NCI-H1105 treated with DMSO at 0.1 percent for 48 hours (cell line): ENCODE measurements at regions not wholly inside any gene's neighbourhood (a gene's known extent, or its start where the extent isn't known, plus 50 kb on each side); places are given as distances from the start of the nearest gene placed in this dataset.
"Not testable (repeated sequence)": the region's sequence is repeated elsewhere in the genome, so short reads cannot be mapped to it uniquely, and the experiment has no call there.

Experiments
- DNase-seq: peaks from one replicate; lab custom pipeline; 2025; lab: John Stamatoyannopoulos, UW

DNA sequence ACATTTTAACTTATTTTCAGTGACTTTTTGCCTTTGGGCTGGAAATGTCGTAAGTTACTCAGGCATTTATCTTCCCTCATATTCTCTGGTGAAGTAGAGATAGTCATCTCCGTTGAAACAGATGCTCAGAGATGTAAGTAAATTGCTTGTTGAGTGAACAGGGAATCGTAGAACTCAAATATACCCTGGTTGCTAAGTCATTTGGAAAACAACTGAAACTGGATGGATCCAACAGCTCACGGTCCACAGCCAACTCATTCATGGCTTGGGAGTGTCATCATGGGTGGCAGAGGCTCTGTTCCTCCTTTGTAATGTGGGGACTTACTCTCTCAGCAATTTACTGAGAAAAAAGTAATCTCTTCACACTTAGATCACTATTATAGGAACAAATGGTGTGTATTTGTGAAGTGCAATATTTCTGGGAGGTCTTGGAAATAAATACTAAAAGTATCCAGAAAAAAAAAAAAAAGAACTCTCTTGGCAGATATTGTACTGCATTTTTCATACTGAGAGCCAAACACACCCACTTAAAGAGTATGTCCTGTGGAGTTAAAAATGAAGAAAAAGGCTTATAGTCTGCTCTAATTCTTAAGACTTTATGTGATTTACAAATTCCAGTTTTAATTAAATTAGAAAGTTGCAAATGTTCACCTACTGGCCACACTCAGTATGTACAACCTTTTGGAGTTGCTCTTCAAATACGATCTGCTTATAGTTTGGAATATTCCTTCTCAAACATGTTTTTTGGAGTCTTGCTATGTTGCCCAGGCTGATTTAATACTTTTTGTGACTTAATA lies 107.4 kb downstream of the LEPR start:
- DNase-seq, result no peak

DNA sequence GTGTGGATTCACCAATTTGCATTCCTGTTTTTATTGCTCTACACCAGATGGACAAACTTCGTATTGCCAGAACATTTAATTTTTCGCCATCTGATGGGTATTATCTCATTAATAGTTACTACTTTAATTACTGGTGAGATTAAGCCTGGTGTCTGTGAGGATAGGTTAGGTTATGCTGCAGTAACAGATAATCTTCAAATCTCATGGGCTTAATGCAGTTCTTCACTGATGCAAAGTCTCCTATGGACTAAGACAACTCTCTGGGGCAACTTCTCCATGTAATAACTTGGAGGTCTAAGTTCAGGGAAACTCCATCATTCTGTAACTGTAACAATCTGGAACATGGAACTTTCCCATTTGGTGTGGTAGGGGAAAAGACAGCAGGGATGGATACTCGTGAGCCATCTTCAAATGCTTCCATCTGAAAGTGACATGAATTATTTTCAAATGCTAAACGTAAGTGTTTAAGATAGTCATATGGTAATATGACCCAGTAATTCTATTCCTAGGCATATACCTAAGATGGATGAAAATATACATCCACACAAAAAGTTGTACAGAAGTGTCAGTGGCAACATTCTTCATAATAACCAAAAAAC lies 111.6 kb downstream of the LEPR start:
- no peak for DNase-seq

DNA sequence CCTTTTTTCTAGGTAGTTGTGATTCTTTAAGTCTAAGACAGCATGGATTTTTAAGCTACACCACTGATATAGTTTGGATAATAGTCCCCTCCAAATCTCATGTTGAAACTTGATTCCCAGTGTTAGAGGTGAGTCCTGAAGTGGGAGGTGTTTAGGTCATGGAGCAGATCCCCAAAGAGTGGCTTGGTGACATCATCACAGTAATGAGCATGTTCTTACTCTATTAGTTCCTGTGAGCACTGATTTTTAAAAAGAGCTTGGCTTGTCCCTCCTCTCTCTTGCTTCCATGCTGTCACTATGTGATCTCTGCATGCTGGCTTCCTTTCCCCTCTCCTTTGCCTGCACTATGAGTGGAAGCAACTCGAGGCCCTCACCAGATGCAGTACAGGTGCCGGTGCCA lies 115.5 kb downstream of the LEPR start:
- no peak for DNase-seq

DNA sequence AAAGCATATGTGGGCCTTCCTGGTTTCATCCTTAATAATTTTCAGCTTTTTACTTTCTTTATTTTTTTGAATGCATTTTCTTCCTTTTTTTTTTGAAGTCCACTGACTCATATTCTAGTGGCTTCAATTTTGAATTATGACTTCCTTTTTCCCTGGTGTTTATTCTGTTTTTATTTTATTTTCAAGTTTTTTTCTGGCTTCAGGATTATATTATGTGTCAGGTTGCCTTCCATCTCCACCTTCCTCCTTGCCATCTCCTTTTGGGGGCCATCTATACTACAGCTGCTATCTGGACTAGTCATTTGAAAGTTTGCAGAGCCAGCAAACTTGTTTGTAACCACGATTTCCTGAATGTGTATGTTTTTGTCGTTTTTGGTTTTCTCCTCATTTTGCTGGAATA lies 117.6 kb downstream of the LEPR start:
- DNase-seq, result no peak

DNA sequence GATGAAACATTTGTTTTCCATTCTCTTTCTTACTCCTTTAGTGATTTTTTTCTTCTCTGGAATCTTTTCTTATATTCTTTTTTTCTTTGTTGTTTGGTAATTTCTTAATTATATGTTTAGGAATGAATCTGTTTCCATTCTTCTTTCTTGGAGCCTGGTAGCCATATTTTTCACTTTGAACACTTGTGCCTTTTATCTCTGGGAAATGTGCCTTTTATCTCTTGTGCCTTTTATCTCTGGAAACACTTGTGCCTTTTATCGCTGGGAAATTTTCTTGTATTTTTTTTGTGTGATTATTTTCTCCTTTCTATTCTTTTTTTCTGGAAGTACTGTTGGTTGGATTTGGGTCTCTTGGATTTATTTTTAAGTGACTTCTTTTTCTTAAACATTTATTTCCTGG lies 118.2 kb downstream of the LEPR start:
- DNase-seq, result no peak

DNA sequence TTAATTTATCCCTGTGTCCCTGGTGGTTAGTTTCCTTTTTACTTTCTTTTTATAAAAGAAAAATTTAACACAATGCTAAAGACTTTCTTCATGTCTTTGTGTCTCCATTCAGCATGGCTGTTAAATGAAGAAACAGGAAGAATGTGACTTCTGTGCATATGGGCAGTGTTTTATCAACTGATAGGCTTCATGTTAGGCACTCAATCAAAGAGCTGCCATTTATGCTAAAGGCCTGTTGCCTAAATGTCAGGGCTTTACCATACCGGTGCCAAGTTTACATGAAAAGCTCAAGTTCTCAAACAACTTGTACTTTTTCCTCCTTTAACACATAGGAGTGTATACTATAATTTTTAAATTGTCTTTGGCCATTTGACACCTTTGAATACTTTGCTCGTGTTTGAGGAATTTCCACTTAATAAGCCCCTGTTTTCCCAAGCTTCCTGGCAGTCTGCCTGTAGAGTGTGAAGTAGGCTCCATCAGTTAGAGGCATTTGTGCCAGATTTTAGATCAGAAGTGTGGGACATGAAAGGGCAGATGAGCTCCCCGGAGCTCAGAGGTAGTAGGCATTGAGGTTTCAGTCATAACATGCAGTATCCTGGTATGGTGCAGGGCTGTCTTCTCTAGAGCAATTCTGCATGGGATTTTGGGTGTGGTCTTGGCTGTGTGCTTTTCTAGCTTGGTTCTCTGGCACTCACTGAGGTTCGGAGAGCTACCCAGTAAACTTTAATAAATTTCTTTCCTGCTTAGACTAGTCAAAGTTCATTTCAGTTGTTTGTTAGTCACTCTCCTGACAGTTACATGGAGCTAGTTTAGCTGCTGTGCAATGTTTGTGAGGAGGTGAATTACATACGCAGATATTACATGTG lies 119.0 kb downstream of the LEPR start:
- DNase-seq, result peak; percentile 48

DNA sequence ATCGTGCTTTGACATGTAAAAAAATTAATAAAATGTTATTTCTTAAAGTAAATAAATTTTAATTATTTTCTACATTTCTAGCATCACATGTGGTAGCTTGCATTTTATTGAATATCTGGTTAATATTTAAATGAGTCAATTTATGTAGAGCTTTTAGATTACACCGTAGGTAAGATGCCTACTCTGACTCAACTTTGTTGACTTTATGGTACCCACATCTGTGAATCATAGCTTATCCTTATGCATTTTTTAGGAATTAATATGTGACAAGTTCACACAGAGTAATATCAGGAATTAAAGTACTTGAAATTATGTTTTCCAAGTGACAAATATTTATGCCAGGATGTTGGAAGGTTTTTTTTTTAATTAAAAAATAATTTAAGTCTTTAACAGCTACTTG lies 120.7 kb downstream of the LEPR start:
- no peak for DNase-seq

DNA sequence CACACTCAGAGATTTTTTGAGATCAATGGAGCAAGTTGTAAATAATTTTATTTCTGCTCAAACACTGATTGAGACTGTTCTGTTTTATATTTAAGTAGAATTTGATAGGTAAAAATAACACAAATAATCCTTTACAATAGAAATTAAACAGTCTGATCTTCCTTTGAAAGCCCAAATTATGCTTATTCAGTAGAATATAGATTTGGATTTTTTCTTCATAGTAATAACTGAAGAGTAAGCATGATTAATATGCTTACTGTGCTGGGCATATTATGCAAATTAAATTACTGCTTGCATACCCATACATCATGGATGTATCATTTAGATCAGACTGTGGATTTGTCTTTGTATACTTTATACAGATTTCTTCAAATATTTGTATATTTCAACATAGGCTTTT lies 121.4 kb downstream of the LEPR start:
- no peak for DNase-seq

DNA sequence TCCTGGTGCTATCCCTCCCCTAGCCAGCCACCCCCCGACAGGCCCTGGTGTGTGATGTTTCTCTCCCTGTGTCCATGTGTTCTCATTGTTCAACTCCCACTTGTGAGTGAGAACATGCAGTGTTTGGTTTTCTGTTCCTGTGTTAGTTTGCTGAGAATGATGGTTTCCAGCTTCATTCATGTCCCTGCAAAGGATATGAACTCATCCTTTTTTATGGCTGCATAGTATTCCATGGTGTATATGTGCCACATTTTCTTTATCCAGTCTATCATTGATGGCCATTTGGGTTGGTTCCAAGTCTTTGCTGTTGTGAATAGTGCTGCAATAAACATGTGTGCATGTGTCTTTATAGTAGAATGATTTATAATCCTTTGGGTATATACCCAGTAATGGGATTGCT lies 122.1 kb downstream of the LEPR start:
- not testable (repeated sequence) for DNase-seq

DNA sequence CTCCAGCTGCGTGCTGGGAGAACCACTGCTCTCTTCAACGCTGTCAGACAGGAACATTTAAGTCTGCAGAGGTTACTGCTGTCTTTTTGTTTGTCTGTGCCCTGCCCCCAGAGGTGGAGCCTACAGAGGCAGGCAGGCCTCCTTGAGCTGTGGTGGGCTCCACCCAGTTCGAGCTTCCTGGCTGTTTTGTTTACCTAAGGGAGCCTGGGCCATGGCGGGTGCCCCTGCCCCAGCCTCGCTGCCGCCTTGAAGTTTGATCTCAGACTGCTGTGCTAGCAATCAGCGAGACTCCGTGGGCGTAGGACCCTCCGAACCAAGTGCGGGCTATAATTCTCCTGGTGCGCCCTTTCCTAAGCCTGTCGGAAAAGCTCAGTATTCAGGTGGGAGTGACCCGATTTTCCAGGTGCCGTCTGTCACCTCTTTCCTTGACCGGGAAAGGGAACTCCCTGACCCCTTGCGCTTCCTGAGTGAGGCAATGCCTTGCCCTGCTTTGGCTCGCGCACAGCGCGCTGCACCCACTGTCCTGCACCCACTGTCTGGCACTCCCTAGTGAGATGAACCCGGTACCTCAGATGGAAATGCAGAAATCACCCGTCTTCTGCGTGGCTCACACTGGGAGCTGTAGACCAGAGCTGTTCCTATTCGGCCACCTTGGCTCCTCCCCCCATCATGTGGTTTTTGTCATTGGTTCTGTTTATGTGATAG lies 130.0 kb downstream of the LEPR start:
- DNase-seq, result not testable (repeated sequence)

DNA sequence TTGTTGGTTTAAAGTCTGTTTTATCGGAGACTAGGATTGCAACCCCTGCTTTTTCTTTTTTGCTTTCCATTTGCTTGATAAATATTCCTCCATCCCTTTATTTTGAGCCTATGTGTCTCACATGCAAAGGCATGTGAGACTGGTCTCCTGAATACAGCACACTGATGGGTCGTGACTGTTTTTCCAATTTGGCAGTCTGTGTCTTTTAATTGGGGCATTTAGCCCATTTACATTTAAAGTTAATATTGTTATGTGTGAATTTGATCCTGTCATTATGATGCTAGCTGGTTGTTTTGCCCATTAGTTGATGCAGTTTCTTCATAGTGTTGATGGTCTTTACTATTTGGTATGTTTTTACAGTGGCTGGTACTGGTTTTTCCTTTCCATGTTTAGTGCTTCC lies 132.0 kb downstream of the LEPR start:
- DNase-seq, result not testable (repeated sequence)

DNA sequence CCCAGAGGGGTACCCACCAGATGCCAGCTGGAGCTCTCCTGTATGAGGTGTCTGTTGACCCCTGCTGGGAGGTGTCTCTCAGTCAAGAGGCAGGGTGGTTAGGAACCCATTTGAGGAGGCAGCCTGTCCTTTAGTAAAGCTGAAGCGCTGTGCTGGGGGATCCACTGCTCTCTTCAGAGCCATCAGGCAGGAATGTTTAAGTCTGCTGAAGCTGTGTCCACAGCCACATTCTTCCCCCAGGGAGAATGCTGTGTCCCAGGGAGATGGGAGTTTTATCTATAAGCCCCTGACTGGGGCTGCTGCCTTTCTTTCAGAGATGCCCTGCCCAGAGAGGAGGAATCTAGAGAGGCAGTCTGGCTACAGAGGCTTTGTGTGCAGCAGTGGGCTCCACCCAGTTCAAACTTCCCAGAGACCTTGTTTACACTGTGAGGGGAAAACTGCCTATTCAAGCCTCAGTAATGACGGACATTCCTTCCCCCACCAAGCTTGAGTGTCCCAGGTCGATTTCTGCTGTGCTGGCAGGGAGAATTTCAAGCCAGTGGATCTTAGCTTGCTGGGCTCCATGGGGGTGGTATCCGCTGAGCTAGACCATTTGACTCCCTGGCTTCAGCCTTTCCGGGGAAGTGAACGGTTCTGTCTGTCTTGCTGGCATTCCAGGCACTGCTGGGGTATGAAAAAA lies 133.8 kb downstream of the LEPR start:
- DNase-seq, result not testable (repeated sequence)

DNA sequence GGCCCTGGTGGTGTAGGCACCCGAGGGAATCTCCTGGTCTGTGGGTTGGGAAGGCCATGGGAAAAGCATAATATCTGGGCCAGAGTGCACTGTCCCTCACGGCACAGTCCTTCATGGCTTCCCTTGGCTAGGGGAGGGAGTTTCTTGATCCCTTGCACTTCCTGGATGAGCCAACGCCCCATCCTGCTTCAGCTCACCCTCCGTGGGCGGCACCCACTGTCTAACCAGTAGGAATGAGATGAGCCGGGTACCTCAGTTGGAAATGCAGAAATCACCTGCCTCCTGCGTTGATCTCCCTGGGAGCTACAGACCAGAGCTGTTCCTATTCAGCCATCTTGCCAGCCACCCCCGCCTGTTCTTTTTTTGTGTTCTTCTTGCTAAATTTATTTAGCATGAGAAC lies 134.4 kb downstream of the LEPR start:
- no peak for DNase-seq

DNA sequence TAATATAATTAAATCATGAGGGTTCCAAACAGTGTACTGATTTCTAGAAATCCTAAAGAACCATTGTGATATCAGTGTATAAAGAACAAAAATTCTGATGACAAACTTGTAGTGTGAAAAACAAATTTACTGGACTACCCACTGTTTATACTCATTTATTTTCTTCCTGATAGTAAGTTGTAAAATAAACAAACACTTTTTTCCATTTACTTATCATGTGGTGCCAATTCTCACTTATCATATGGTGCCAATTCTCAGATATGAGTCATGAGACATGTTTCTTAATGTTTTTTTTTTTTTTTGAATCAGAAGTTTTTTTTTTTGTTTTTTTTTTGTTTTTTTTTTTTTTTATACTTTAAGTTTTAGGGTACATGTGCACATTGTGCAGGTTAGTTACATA lies 137.7 kb downstream of the LEPR start:
- DNase-seq, result no peak

DNA sequence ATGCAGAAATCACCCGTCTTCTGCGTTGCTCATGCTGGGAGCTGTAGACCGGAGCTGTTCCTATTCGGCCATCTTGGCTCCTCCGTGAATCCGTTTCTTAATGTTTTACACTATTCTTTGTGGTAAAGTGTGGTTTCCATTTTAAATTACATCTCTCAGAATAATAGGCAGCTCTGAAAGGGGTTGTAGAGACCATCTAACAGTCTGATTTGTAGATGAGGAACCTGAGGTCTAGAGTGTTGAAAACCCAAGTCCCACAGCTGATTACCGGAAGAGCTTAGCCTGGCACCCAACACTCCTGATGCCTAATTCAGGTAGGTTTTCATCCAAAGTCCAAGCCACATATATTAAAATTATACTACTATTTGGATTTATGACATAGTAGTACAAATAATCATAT lies 144.0 kb downstream of the LEPR start:
- DNase-seq, result no peak

DNA sequence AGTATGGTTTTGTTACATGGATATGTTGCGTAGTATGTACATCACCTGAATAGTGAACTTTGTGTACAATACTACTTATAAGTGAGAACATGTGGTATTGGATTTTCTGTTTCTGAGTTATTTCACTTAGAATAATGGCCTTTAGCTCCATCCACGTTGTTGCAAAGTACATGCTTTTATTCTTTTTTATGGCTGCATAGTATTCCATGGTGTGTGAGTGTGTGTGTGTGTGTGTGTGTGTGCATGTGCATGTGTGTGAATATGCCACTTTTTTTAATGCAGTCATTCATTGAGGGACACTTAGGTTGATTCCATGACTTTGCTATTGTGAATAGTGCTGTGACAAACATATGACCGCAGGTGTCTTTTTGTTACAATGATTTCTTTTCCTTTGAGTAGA lies 147.8 kb downstream of the LEPR start:
- no peak for DNase-seq

DNA sequence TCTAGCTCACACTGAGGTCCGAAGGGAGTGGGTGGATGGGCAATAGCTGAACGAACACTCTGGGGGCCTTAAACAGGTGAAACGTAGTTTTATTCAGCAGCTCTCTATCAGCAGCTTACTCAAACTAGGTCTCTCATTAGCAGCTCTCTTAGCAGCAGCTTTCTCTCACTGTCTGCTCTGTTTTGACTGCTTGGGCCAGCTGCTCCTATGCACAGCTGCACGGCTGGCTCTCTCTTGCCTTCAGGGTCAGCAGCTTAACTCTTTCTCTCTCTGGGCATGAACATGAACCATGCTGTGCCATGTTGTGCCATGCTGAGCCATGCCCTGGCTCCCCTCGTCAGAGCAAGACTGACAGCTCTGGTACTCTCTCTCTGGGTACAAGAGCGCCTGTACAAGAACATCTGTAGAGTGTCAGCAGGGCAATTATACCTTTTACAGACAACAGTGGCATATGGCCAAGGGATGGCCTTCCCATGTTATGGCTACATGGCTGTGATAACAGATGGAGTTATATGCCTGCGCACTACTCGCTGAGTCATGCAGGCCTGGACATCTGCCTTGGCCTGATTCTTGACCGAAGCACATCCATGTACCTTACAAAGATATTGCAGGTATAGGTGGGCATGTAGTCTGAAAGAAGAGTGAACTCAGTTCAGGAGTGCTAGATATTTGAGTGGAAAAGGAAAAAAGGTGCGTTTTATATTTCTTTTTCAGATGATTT lies 152.4 kb downstream of the LEPR start:
- DNase-seq, result no peak

DNA sequence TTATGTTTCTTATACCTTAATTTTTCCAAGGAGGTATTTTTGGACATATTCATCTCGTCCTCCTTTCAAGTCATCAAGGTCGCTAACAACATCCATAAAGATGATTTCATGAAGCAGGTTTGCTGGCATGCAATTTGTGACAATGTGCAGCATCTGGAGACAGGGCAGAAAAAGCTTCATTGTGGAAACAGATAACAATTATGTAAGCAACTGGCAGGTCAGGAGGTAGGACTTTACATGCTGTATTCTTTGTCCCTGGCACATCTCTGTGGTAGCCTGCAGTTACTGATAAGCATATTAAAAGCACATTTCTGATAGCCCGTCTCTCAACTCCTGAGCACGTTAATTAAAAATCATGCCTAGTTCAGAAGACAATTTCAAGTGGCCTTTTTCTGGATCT lies 156.8 kb downstream of the LEPR start:
- no peak for DNase-seq

DNA sequence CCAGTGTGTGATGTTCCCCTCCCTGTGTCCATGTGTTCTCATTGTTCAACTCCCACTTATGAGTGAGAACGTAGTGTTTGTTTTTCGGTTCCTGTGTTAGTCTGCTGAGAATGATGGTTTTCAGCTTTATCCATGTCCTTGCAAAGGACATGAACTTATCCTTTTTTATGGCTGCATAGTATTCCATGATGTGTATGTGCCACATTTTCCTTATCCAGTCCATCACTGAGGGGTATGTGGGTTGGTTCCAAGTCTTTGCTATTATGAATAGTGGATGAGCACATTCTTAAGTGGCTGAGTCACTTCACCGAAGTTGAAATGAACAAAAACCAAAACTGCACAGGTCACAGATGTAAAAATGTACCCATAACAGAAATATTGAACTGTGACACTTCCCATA lies 157.5 kb downstream of the LEPR start:
- not testable (repeated sequence) for DNase-seq

DNA sequence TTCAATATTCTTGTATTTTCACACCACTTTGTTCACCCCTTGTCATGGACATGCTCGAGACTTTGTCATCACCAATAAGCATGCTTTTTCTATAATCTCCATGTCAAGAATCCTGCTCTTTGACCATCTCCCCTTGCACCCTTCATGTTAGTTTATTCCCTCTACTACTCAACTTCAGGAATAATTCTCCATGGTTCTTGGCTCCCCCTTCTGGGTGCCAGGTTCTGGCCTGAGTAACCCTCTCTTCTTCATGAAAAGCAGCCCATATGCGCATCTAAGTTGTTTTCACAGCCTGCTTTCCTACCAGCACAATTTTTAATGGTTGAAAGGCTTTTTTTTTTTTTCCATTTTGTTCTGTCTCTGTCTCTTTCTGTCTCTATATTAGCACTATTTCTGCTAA lies 160.7 kb downstream of the LEPR start:
- no peak for DNase-seq

DNA sequence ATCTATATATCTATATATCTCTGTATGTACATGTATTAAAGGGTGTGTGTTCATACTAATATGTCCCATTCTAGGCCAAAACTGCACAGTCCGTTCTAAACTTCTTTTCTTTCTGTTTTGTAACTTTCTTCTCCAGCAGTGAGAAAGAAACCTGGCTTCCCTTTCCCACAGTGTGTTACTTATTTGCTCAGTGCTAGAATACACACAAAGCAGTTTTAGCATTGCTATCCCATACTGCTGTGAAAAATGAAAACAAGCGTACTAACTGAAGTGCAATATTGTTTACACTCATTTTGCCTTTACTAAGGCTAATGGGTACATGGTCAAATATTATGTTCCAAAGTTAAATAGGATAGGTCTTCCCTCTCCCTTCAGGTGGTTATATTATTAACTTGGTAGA lies 163.9 kb downstream of the LEPR start:
- DNase-seq, result no peak
